Mucosa of descending colon (tissue), 3 donors: ENCODE measurements at regions not wholly inside any gene's neighbourhood (a gene's known extent, or its start where the extent isn't known, plus 50 kb on each side); places are given as distances from the start of the nearest gene placed in this dataset.
"Not testable (repeated sequence)": the region's sequence is repeated elsewhere in the genome, so short reads cannot be mapped to it uniquely, and the experiment has no call there.

Source experiments
- ATAC-seq: fragments of 200-7000 bp; cut with Tn5 transposase; one replicate; pipeline ENCODE4 v1.9.1; 2020; ENCODE audit warnings: mild to moderate bottlenecking, moderate library complexity
- DNase-seq, 3 donors: peaks; one replicate each; pipeline ENCODE4 v3.0.0-alpha.2; 2020
- H3K36me3 ChIP-seq: fragments of 200-600 bp; one replicate; pipeline ENCODE4 v1.8.0; 2021; ENCODE audit warnings: low read depth, mild to moderate bottlenecking
- H3K4me1 ChIP-seq: fragments of 200-600 bp; one replicate; pipeline ENCODE4 v1.8.0; 2021; ENCODE audit warnings: low read depth, mild to moderate bottlenecking
- H3K4me3 ChIP-seq: fragments of 200-600 bp; one replicate; pipeline ENCODE4 v1.8.0; 2021; ENCODE audit warnings: mild to moderate bottlenecking
- H3K9me3 ChIP-seq: fragments of 200-600 bp; one replicate; pipeline ENCODE4 v1.8.0; 2021; ENCODE audit warnings: mild to moderate bottlenecking
- intact Hi-C, 2 donors: fragments of 100-400 bp; cut with DNase I in 1 of 2; cut with micrococcal nuclease in 1 of 2; formaldehyde crosslinking; loops; one replicate each; pipeline versions ENCODE4 v1.11.0 to v1.11.1; 2022; cut with DNase I, micrococcal nuclease
- TF ChIP-seq, protein P1 (sequence below): fragments of 200-600 bp; IDR thresholded peaks from one replicate; pipeline ENCODE4 v1.8.0; 2022; ENCODE audit warnings: antibody characterized with exemption, mild to moderate bottlenecking
- donor health status: DM: no; HTN: no; CAD: no; lungs with moderate emphysema.
- donor health status: DM: no; HTN: no; CAD: no.
- donor health status: DM: no; HTN: yes; CAD: no.

DNA sequence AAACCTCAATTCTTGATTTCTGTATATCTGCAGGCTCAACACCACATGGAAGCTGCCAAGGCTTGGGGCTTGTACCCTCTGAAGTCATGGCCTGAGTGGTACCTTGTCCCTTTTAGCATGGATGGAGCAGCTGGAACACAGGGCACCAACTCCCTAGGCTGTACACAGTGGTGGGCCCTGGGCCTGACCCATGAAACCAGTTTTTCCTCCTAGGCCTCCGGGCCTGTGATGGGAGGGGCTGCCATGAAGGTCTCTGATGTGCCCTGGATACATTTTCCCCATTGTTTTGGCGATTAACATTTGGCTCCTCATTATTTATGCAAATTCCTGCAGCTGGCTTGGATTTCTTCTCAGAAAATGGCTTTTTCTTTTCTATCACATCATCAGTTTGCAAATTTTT lies 131.6 kb downstream of the NDFIP2 start:
- Histone ChIP-seq H3K4me1 (no peaks in the 10 kb centered on the region), H3K4me3 (no peak overlapping the region), H3K9me3 (no peaks in the 10 kb centered on the region), H3K36me3 (no peaks in the 10 kb centered on the region)
- intact Hi-C loops: no loop called here
- no peak for ATAC-seq
- TF ChIP-seq, protein P1, sequence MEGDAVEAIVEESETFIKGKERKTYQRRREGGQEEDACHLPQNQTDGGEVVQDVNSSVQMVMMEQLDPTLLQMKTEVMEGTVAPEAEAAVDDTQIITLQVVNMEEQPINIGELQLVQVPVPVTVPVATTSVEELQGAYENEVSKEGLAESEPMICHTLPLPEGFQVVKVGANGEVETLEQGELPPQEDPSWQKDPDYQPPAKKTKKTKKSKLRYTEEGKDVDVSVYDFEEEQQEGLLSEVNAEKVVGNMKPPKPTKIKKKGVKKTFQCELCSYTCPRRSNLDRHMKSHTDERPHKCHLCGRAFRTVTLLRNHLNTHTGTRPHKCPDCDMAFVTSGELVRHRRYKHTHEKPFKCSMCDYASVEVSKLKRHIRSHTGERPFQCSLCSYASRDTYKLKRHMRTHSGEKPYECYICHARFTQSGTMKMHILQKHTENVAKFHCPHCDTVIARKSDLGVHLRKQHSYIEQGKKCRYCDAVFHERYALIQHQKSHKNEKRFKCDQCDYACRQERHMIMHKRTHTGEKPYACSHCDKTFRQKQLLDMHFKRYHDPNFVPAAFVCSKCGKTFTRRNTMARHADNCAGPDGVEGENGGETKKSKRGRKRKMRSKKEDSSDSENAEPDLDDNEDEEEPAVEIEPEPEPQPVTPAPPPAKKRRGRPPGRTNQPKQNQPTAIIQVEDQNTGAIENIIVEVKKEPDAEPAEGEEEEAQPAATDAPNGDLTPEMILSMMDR: no peak
- no peak for DNase-seq

DNA sequence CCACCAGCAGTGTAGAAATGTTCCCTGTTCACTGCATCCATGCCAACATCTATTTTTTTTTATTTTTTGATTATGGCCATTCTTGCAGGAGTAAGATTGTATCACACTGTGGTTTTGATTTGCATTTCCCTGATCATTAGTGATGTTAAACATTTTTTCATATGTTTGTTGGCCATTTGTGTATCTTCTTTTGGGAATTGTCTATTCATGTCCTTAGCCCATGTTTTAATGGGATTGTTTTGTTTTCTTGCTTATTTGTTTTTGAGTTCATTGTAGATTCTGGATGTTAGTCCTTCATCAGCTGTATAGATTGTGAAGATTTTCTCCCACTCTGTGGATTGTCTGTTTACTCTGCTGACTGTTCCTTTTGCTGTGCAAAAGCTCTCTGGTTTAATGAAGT lies 126.9 kb downstream of the NDFIP2 start:
- H3K4me1 ChIP-seq, intact Hi-C loops, H3K9me3 ChIP-seq, H3K36me3 ChIP-seq, DNase-seq, H3K4me3 ChIP-seq, ATAC-seq: not testable (repeated sequence)
